ENCODE measurements at regions not wholly inside any gene's neighbourhood (a gene's known extent, or its start where the extent isn't known, plus 50 kb on each side); places are given as distances from the start of the nearest gene placed in this dataset.

DNA sequence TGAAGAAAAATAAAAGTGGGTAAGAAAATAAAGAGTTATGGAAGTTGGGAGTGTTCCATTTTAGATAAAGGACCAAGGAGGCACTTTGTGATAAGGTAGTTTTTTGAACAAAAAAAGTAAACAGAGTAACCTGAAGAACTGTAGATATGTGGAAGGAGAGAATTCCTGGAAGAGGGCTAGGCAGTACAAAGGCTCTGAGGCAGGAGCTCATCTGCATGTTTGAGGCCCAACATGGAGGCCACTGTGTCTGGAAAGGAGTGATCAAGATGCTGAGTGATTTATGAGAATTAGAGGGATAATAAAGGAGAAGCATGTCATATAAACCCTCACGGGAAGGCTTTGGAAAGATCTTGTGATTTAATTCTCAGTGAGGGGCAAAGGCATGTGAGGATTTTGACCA is 126.5 kb downstream of the DTWD1 start:
- no peaks in the 10 kb centered on the region for H3K9me3 ChIP-seq (ENCODE audit: control insufficient read depth in 2 of 3, low read length in 3 of 3)
- DNase-seq (no peak), ATAC-seq (no peak)
- POLR2A ChIA-PET: no interaction called here
- no peak overlapping the region for H3K4me3 ChIP-seq (ENCODE audit: low read length)
- H3K27ac Mint-ChIP-seq: no peak overlapping the region
- CTCF ChIA-PET: no interaction called here
- no peaks in the 10 kb centered on the region for H3K4me1 Mint-ChIP-seq
- H3K27me3 ChIP-seq (ENCODE audit: control insufficient read depth in 2 of 2, insufficient read depth in 2 of 2, low read length in 2 of 2): no peaks in the 10 kb centered on the region
- no peaks in the 10 kb centered on the region for H3K36me3 Mint-ChIP-seq
- peaks cover 0 to 20% (median 6%) of the 10 kb centered on the region in 5 donors for H3K27me3 Mint-ChIP-seq
- no peaks in the 10 kb centered on the region for H3K36me3 ChIP-seq (ENCODE audit: control insufficient read depth in 2 of 3, insufficient read depth in 3 of 3, low read length in 3 of 3)
- peaks cover 0 to 4% (median 0%) of the 10 kb centered on the region in 11 donors for H3K9me3 Mint-ChIP-seq
- no peak overlapping the region for H3K27ac ChIP-seq (ENCODE audit: low read depth, low read length)
- H3K4me1 ChIP-seq (ENCODE audit: control insufficient read depth in 2 of 2, insufficient read depth in 2 of 2, low read length in 2 of 2): no peaks in the 10 kb centered on the region
- H3K4me3 Mint-ChIP-seq: no peak overlapping the region
- intact Hi-C loops (cut with micrococcal nuclease): no loop called here

GRCh38 chr15:49748791-49749190 is 127.9 kb downstream of the DTWD1 start:
- Mint-ChIP-seq H3K27me3 (peaks cover 0 to 24% (median 7%) of the 10 kb centered on the region in 5 donors), H3K27ac (no peak overlapping the region), H3K9me3 (peaks cover 0 to 4% (median 0%) of the 10 kb centered on the region in 11 donors), H3K4me1 (no peaks in the 10 kb centered on the region), H3K36me3 (no peaks in the 10 kb centered on the region), H3K4me3 (no peak overlapping the region)
- ChIA-PET CTCF (no interaction called here), POLR2A (no interaction called here)
- ATAC-seq (no peak), DNase-seq (no peak)
- H3K36me3 ChIP-seq (ENCODE audit: control insufficient read depth in 2 of 3, insufficient read depth in 3 of 3, low read length in 3 of 3): no peaks in the 10 kb centered on the region
- no peak overlapping the region for H3K27ac ChIP-seq (ENCODE audit: low read depth, low read length)
- no peaks in the 10 kb centered on the region for H3K27me3 ChIP-seq (ENCODE audit: control insufficient read depth in 2 of 2, insufficient read depth in 2 of 2, low read length in 2 of 2)
- H3K4me1 ChIP-seq (ENCODE audit: control insufficient read depth in 2 of 2, insufficient read depth in 2 of 2, low read length in 2 of 2): no peaks in the 10 kb centered on the region
- H3K4me3 ChIP-seq (ENCODE audit: low read length): no peak overlapping the region
- H3K9me3 ChIP-seq (ENCODE audit: control insufficient read depth in 2 of 3, low read length in 3 of 3): no peaks in the 10 kb centered on the region
- intact Hi-C loops (cut with micrococcal nuclease): no loop called here

DNA sequence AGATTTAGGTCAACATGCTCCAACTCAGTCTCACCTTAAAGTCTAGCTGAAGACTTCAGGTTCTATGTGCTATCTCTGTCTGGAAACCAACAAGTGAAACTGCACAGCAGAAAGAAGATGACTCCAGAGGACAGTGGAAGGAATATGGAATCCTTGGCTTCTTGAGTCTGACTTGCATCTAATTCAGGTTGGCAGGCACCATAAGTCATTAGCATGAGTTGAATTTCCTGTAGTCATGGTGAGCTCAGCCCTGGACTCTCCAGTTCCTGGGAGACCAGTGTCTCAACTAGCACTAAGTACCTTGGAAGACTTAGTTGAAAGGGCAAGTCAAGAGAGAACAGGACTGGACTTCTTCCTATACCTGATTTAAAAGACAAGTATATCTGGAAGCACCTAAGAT is 129.7 kb downstream of the DTWD1 start:
- H3K4me1 Mint-ChIP-seq: no peaks in the 10 kb centered on the region
- peaks cover 0 to 8% (median 0%) of the 10 kb centered on the region in 11 donors for H3K9me3 Mint-ChIP-seq
- ATAC-seq: no peak
- POLR2A ChIA-PET: no interaction called here
- H3K36me3 Mint-ChIP-seq: no peaks in the 10 kb centered on the region
- H3K4me3 ChIP-seq (ENCODE audit: low read length): no peak overlapping the region
- H3K36me3 ChIP-seq (ENCODE audit: control insufficient read depth in 2 of 3, insufficient read depth in 3 of 3, low read length in 3 of 3): no peaks in the 10 kb centered on the region
- H3K27ac ChIP-seq (ENCODE audit: low read depth, low read length): no peak overlapping the region
- H3K4me3 Mint-ChIP-seq: no peak overlapping the region
- CTCF ChIA-PET: no interaction called here
- no peak for DNase-seq
- H3K27me3 ChIP-seq (ENCODE audit: control insufficient read depth in 2 of 2, insufficient read depth in 2 of 2, low read length in 2 of 2): no peaks in the 10 kb centered on the region
- H3K9me3 ChIP-seq (ENCODE audit: control insufficient read depth in 2 of 3, low read length in 3 of 3): no peaks in the 10 kb centered on the region
- no peak overlapping the region for H3K27ac Mint-ChIP-seq
- peaks cover 0 to 34% (median 6%) of the 10 kb centered on the region in 5 donors for H3K27me3 Mint-ChIP-seq
- intact Hi-C loops (cut with micrococcal nuclease): no loop called here
- H3K4me1 ChIP-seq (ENCODE audit: control insufficient read depth in 2 of 2, insufficient read depth in 2 of 2, low read length in 2 of 2): no peaks in the 10 kb centered on the region

GRCh38 chr15:49751191-49751590 is 130.3 kb downstream of the DTWD1 start:
- Histone ChIP-seq H3K9me3 (ENCODE audit: control insufficient read depth in 2 of 3, low read length in 3 of 3) (no peaks in the 10 kb centered on the region), H3K4me1 (ENCODE audit: control insufficient read depth in 2 of 2, insufficient read depth in 2 of 2, low read length in 2 of 2) (no peaks in the 10 kb centered on the region), H3K36me3 (ENCODE audit: control insufficient read depth in 2 of 3, insufficient read depth in 3 of 3, low read length in 3 of 3) (no peaks in the 10 kb centered on the region), H3K27me3 (ENCODE audit: control insufficient read depth in 2 of 2, insufficient read depth in 2 of 2, low read length in 2 of 2) (no peaks in the 10 kb centered on the region), H3K27ac (ENCODE audit: low read depth, low read length) (no peak overlapping the region), H3K4me3 (ENCODE audit: low read length) (no peak overlapping the region)
- CTCF ChIA-PET: no interaction called here
- intact Hi-C loops (cut with micrococcal nuclease): no loop called here
- DNase-seq (no peak), ATAC-seq (no peak)
- Mint-ChIP-seq H3K27ac (no peak overlapping the region), H3K9me3 (peaks cover 0 to 7% (median 0%) of the 10 kb centered on the region in 11 donors), H3K27me3 (peaks cover 0 to 34% (median 6%) of the 10 kb centered on the region in 5 donors), H3K4me1 (no peaks in the 10 kb centered on the region), H3K36me3 (no peaks in the 10 kb centered on the region), H3K4me3 (no peak overlapping the region)
- POLR2A ChIA-PET: no interaction called here

DNA sequence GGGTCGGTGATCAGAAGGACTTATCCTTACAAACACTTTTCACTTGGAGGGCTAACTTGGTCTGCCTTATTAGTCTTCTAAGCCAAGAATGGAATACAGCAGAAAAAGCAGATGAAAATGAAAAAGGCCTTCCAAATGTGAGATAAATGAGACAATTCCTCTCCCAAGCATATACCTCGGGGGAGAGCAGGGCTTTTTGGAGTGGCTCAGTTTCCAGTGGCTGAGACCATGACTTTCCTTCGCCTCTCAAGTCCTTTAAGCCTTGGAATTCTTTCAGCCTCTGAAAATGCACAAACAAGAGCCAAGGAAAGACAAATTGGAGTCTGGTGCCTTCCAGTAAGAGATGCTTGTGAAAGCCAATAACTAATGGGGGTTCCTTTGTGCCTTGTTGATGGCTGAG is 130.9 kb downstream of the DTWD1 start:
- CTCF ChIA-PET: no interaction called here
- ATAC-seq (no peak), DNase-seq (no peak)
- Mint-ChIP-seq H3K27ac (no peak overlapping the region), H3K9me3 (peaks cover 0 to 5% (median 0%) of the 10 kb centered on the region in 11 donors), H3K4me1 (no peaks in the 10 kb centered on the region), H3K36me3 (no peaks in the 10 kb centered on the region), H3K27me3 (peaks cover 0 to 34% (median 6%) of the 10 kb centered on the region in 5 donors), H3K4me3 (no peak overlapping the region)
- no peaks in the 10 kb centered on the region for H3K9me3 ChIP-seq (ENCODE audit: control insufficient read depth in 2 of 3, low read length in 3 of 3)
- H3K4me1 ChIP-seq (ENCODE audit: control insufficient read depth in 2 of 2, insufficient read depth in 2 of 2, low read length in 2 of 2): no peaks in the 10 kb centered on the region
- H3K4me3 ChIP-seq (ENCODE audit: low read length): no peak overlapping the region
- intact Hi-C loops (cut with micrococcal nuclease): no loop called here
- POLR2A ChIA-PET: no interaction called here
- no peak overlapping the region for H3K27ac ChIP-seq (ENCODE audit: low read depth, low read length)
- no peaks in the 10 kb centered on the region for H3K27me3 ChIP-seq (ENCODE audit: control insufficient read depth in 2 of 2, insufficient read depth in 2 of 2, low read length in 2 of 2)
- no peaks in the 10 kb centered on the region for H3K36me3 ChIP-seq (ENCODE audit: control insufficient read depth in 2 of 3, insufficient read depth in 3 of 3, low read length in 3 of 3)

GRCh38 chr15:49752517-49752916 is 131.7 kb downstream of the DTWD1 start:
- ATAC-seq (no peak), DNase-seq (no peak)
- ChIA-PET POLR2A (no interaction called here), CTCF (no interaction called here)
- Histone ChIP-seq H3K9me3 (ENCODE audit: control insufficient read depth in 2 of 3, low read length in 3 of 3) (no peaks in the 10 kb centered on the region), H3K36me3 (ENCODE audit: control insufficient read depth in 2 of 3, insufficient read depth in 3 of 3, low read length in 3 of 3) (no peaks in the 10 kb centered on the region), H3K27me3 (ENCODE audit: control insufficient read depth in 2 of 2, insufficient read depth in 2 of 2, low read length in 2 of 2) (no peaks in the 10 kb centered on the region), H3K4me1 (ENCODE audit: control insufficient read depth in 2 of 2, insufficient read depth in 2 of 2, low read length in 2 of 2) (no peaks in the 10 kb centered on the region), H3K27ac (ENCODE audit: low read depth, low read length) (no peak overlapping the region), H3K4me3 (ENCODE audit: low read length) (no peak overlapping the region)
- no peak overlapping the region for H3K4me3 Mint-ChIP-seq
- H3K27ac Mint-ChIP-seq: no peak overlapping the region
- intact Hi-C loops (cut with micrococcal nuclease): no loop called here
- no peaks in the 10 kb centered on the region for H3K4me1 Mint-ChIP-seq
- peaks cover 0 to 5% (median 0%) of the 10 kb centered on the region in 11 donors for H3K9me3 Mint-ChIP-seq
- no peaks in the 10 kb centered on the region for H3K36me3 Mint-ChIP-seq
- H3K27me3 Mint-ChIP-seq: peaks cover 0 to 29% (median 6%) of the 10 kb centered on the region in 5 donors

DNA sequence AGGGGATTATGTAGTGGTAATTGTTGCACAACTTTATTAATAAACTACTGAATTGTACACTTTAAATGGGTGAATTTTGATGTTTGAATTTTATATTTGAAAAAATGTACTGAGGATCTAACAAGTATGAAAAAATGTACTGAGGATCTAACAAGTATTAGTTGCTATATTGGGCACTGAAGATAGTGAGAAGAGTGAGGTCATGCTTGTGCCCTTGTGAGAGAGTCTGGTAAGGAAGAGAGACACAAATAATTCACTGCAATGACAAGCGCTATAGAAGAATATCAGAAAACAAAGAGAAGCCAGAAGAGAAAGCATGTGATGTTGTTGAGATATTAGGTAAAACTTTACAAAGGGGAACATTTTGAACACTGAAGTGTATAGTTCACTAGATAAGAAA is 137.6 kb downstream of the DTWD1 start:
- Histone ChIP-seq H3K27me3 (ENCODE audit: control insufficient read depth in 2 of 2, insufficient read depth in 2 of 2, low read length in 2 of 2) (no peaks in the 10 kb centered on the region), H3K4me3 (ENCODE audit: low read length) (no peak overlapping the region), H3K36me3 (ENCODE audit: control insufficient read depth in 2 of 3, insufficient read depth in 3 of 3, low read length in 3 of 3) (no peaks in the 10 kb centered on the region), H3K27ac (ENCODE audit: low read depth, low read length) (no peak overlapping the region), H3K9me3 (ENCODE audit: control insufficient read depth in 2 of 3, low read length in 3 of 3) (peaks cover 0 to 15% (median 0%) of the 10 kb centered on the region in 3 experiments), H3K4me1 (ENCODE audit: control insufficient read depth in 2 of 2, insufficient read depth in 2 of 2, low read length in 2 of 2) (no peaks in the 10 kb centered on the region)
- DNase-seq: no peak
- CTCF ChIA-PET: no interaction called here
- no peak overlapping the region for H3K27ac Mint-ChIP-seq
- no peak overlapping the region for H3K4me3 Mint-ChIP-seq
- POLR2A ChIA-PET: no interaction called here
- no peak for ATAC-seq
- H3K27me3 Mint-ChIP-seq: peaks cover 0 to 13% (median 0%) of the 10 kb centered on the region in 5 donors
- peaks cover 5 to 52% (median 23%) of the 10 kb centered on the region in 11 donors for H3K9me3 Mint-ChIP-seq
- peaks cover 0 to 8% (median 1%) of the 10 kb centered on the region in 5 donors for H3K36me3 Mint-ChIP-seq
- intact Hi-C loops (cut with micrococcal nuclease): no loop called here
- no peaks in the 10 kb centered on the region for H3K4me1 Mint-ChIP-seq

Measured in naive thymus-derived CD4-positive, alpha-beta T cell (primary cell).